8988T (cell line): ENCODE measurements at regions not wholly inside any gene's neighbourhood (a gene's known extent, or its start where the extent isn't known, plus 50 kb on each side); places are given as distances from the start of the nearest gene placed in this dataset.

Source experiments
- DNase-seq: peaks from one replicate; pipeline ENCODE4 v3.0.0; 2011

GRCh38 chr2:163456953-163457743, 278.7 kb downstream of the FIGN start:
- DNase-seq, result no peak

- DNase-seq, result no peak
These were observed 280.0 kb downstream of the FIGN start for GRCh38 chr2:163455815-163456214.

DNA sequence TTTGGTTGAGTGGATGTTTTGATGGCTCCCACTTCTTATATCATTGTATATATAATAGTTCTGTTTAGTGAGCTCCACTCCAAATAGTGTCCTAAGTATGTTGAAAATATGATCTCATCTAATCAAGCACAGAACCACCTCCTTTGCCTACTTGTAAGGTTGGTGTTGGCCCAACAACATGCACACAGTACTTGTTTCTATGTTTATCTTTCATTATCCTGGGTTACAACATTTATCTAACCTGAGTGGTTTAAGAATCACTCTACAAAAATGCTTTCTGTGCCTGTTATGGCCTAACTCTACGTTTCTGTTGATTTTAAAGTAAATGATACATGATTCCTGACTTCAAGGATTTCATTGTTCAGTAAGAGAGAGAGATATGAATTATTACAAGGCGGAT, 281.9 kb downstream of the FIGN start:
- DNase-seq, result no peak

GRCh38 chr2:163441603-163442002, 294.2 kb downstream of the FIGN start:
- no peak for DNase-seq

DNA sequence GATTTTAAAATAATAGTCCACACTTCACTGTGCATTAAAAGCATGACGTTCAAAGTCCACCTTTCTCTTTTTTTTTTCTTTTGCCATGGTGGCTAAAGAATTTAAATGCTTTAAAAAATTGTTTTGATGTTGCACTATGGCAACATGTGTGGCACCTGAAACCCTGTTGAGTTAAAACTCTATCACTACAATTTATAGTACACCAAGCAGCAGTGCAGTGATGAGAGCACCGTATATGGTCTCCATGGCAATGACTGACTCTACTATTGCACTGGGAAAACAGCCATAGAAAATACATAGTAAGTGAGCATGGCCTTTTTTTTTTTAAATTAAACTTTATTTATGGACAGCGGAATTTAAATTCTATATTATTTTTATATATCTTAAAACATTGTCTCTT, 298.8 kb downstream of the FIGN start:
- DNase-seq, result no peak

DNA sequence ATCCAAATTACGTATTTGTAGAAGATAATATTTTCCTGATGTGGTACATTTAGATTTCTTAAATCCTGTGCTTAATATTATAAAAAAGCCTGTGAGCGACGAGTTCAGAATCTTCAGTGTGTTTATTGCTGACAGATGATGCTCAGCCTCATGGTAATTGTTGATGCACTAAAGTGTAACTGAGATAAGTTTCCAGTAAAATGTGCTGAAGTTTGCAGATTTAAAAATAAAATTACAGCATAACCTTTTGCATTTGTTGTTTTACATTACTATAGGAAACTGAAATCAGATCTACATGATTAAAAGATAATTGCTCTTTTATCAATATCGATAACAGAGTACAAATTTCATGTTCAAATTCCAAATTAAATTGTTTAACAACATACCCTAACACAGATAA, 307.6 kb downstream of the FIGN start:
- no peak for DNase-seq

- DNase-seq, result no peak
These were observed 315.2 kb downstream of the FIGN start for GRCh38 chr2:163420604-163421003.

- DNase-seq, result no peak
These were observed 316.6 kb downstream of the FIGN start for GRCh38 chr2:163419000-163419830.

GRCh38 chr2:163417596-163418337, 318.0 kb downstream of the FIGN start:
- no peak for DNase-seq

DNA sequence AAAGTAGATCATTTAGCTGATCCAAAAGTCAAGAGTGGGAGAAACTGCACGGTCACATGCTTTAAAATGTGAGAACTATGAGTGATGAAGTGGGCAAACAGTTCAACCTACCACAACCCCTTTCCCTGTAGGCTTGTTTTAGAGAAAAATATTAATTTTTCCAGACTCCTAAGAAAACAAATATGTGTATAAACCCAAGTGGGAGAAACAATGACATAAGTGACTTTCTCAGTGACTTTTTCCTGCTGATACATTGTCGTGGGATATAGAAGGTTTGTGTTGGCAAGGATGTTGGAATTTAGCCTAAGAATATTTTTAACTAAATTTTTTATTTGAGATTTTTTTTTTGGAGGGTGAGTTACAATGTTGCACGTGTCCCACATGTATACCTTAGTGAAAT, 321.7 kb downstream of the FIGN start:
- no peak for DNase-seq

DNA sequence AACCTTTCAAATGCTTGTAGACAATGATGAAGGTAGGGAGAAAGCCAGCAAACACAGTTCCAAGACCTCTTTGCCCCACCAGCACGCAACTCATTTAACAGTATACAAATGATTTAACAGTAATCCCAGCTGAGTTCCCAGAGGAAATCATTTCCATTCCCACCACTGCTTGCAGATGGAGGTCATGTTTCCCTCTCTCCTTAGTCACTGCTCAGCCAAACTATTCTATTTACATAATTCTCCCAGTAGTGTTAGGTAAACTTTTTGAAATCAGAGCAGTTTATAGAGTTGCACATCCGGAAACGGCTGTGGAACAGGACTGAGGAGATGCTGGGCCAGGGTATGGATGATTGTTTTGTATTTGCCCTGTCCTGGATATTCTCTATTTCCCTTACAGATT, 328.5 kb downstream of the FIGN start:
- DNase-seq, result no peak

GRCh38 chr2:163405298-163405697, 330.5 kb downstream of the FIGN start:
- no peak for DNase-seq

DNA sequence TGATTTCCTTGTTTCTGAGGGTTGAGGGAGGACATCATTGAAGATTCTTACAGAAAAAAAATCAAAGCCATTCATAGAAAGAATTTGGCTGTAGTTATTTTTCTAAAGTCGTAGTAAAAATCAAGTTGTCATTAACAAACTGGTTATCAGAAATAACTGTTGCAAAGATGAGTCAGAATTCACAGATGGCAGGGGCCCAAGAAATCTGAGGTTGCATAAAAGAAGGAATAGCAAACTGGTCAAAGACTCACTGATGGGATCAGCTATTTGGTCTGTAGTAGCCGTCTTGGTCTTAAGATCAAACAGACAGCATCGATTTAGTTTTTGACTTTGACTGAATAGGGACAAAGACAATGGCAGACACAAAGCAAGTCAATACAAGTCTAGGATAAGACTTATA, 334.3 kb downstream of the FIGN start:
- no peak for DNase-seq

GRCh38 chr2:163397451-163397850, 338.4 kb downstream of the FIGN start:
- DNase-seq, result no peak

DNA sequence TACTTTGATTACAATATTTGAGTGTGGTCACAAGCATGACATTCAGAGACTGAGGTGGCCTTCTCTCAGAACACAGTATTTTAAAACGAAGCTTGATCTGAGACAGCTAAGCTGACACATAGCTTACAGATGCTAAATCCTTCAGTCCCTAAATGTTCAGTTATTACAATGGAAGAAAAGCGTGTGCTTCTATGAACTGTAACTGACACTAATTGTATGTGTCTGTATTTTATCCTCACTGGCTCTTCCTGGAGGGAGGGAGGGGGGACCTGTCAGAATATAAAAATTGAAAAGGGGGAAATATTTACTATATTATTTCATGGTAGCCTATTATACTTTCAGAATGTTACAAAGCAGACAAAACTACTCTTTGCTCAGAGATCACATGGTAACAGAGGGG, 340.2 kb downstream of the FIGN start:
- DNase-seq, result no peak

DNA sequence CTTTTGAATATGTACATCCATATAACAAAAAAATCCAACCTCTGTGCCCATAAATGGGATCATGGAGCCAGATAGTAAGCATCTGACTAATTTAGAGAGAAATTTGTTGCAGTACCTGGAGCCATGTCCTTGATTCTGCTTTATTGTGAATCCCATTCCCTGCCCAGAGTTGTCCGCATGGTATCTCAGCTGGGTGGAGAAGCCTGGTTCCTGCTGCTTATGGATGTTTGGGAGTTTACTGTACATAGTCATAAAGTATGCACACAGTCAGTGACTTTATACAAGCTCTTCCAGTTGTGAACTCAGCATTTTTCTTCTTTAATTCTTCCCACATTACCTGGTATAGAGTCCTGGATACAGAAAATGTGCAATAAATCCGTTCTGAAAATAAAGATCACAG, 346.0 kb downstream of the FIGN start:
- no peak for DNase-seq

DNA sequence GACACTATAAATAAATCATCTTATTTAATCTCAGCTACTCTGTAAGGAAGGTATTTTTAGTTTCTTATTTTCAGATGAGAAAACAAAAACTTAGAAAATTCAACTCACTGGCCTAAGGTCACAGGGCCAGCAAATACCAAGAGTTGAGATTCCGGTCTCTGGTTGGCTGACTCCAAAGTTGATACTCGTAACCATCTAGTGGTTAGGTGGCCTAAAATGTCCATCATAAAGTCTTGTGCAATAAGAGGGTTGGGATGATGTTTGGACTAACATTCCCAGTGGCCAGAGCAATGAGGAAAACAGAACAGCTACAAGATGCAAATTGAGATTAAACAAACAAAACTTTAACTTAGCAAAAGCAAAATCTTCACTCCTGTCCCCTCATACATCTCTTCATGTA, 360.3 kb downstream of the FIGN start:
- no peak for DNase-seq

DNA sequence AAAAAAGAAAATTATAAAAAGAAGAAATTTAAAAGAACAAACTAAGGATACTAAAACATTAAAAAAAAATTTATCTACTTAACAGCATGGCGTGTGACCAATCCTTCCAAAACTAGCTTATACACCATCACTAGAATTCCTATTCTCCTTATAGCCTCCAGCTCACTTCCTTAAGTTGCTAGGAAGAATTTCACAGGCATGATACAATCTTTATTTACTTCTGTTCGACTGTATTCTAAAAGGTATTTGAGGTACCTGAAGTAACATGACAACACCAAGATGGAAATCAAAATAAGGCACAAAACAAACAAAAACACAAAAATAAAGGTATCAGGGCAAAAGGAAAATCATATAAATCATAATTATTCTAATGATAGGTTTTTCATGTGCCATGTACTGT, 360.7 kb downstream of the FIGN start:
- no peak for DNase-seq

GRCh38 chr2:163374282-163374681, 361.5 kb downstream of the FIGN start:
- no peak for DNase-seq

- no peak for DNase-seq
These were observed 362.3 kb downstream of the FIGN start for GRCh38 chr2:163373496-163373895.

DNA sequence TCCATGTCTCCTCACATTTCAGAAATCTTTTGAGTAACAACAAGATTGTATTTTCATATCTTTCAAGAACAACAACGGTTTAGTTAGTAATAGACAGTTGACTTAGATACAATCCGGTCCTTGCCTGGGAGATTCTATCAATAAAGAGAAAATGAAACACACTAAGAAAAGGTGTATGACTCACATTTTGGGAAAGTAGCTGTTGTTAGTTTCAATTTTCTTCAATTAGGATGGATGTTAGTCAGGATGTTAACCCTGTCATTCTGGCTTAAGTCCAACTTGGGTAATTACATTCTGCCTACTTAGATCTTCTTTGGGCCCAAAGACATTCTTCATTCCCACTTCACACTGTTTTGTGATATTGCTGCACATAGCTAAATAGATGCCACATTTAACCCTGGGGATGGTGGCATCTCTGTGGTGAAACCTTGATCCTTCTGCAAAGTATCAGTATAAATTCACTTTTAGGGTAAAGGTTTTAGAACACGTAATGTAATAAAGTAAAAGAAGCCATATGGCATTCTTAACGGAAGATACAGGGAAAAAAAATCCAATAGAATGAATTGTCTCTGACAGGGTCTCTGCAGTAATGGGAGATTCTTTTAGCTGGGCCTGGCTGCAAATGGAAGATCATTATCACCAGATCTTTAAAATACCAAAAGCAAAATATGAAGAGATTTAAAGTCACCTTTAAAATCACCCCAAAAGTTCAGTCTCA, 365.5 kb downstream of the FIGN start:
- DNase-seq, result no peak

GRCh38 chr2:163369111-163369510, 366.7 kb downstream of the FIGN start:
- DNase-seq, result no peak

GRCh38 chr2:163368655-163369054, 367.2 kb downstream of the FIGN start:
- DNase-seq, result no peak
